ENCODE measurements at regions not wholly inside any gene's neighbourhood (a gene's known extent, or its start where the extent isn't known, plus 50 kb on each side); places are given as distances from the start of the nearest gene placed in this dataset.

DNA sequence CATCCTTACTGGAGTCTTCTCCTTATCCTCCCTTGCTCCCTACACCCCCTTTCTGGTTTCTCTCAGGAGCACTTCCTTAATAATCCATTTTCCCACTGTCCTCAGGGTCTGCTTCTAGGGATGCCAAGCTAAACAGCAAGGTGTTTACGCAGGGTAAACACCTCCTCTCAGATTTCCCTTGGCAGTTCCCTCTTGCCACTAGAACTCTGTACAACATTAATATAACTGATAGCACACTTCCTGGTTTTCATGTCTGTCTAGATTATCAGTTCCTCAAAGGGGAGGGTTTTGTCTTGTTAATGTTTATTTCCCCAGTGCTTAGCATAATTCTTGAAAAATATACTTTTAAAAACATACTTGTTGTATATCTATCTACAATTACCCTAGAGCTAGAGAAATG lies 118.0 kb upstream of the SLC24A5 start:
- TF ChIP-seq, protein P1, sequence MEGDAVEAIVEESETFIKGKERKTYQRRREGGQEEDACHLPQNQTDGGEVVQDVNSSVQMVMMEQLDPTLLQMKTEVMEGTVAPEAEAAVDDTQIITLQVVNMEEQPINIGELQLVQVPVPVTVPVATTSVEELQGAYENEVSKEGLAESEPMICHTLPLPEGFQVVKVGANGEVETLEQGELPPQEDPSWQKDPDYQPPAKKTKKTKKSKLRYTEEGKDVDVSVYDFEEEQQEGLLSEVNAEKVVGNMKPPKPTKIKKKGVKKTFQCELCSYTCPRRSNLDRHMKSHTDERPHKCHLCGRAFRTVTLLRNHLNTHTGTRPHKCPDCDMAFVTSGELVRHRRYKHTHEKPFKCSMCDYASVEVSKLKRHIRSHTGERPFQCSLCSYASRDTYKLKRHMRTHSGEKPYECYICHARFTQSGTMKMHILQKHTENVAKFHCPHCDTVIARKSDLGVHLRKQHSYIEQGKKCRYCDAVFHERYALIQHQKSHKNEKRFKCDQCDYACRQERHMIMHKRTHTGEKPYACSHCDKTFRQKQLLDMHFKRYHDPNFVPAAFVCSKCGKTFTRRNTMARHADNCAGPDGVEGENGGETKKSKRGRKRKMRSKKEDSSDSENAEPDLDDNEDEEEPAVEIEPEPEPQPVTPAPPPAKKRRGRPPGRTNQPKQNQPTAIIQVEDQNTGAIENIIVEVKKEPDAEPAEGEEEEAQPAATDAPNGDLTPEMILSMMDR (IDR thresholded peaks at IDR 0.05) = no peak
- no peak for TF ChIP-seq POLR2A (IDR thresholded peaks at IDR 0.05)
